DOHH2 (cell line): ENCODE measurements at regions not wholly inside any gene's neighbourhood (a gene's known extent, or its start where the extent isn't known, plus 50 kb on each side); places are given as distances from the start of the nearest gene placed in this dataset.

Experiments used
- H3F3A ChIP-seq: fragments of 200-600 bp; sonication (generic), shearing (Covaris generic); 2 replicates; pipeline ENCODE4 v1.6.0; 2016; ENCODE audit warnings: antibody characterized with exemption, mild to moderate bottlenecking; ENCODE audit not compliant: control insufficient read depth, insufficient read depth
- H3K27ac ChIP-seq: fragments of 200-600 bp; sonication (generic); 2 replicates; pipeline ENCODE4 v1.5.1; 2014; ENCODE audit warnings: low read depth, mild to moderate bottlenecking, low read length, moderate library complexity
- H3K27me3 ChIP-seq: fragments of 200-600 bp; sonication (generic); 2 replicates; pipeline ENCODE4 v1.6.1; 2014; ENCODE audit warnings: mild to moderate bottlenecking, low read length, mixed read lengths; ENCODE audit not compliant: control insufficient read depth
- H3K36me3 ChIP-seq: fragments of 200-600 bp; sonication (generic); 2 replicates; pipeline ENCODE4 v1.6.1; 2014; ENCODE audit warnings: mild to moderate bottlenecking, low read length, moderate library complexity, mixed read lengths; ENCODE audit not compliant: control insufficient read depth
- H3K4me1 ChIP-seq: fragments of 200-600 bp; sonication (generic); 2 replicates; pipeline ENCODE4 v1.6.1; 2014; ENCODE audit warnings: mild to moderate bottlenecking, low read length, mixed read lengths; ENCODE audit not compliant: control insufficient read depth
- H3K4me2 ChIP-seq: fragments of 200-600 bp; sonication (generic); 2 replicates; pipeline ENCODE4 v1.6.0; 2014; ENCODE audit warnings: mild to moderate bottlenecking, low read length, moderate library complexity
- H3K4me3 ChIP-seq: fragments of 200-600 bp; sonication (generic); 2 replicates; pipeline ENCODE4 v1.5.1; 2014; ENCODE audit warnings: mild to moderate bottlenecking, low read length, mixed read lengths
- H3K79me2 ChIP-seq: fragments of 200-600 bp; sonication (generic); 2 replicates; pipeline ENCODE4 v1.6.1; 2014; ENCODE audit warnings: mild to moderate bottlenecking, low read length, mixed read lengths; ENCODE audit not compliant: control insufficient read depth
- H3K9me2 ChIP-seq: fragments of 200-600 bp; sonication (generic); replicated peaks from 2 replicates; pipeline ENCODE4 v1.6.1; 2014; ENCODE audit warnings: mild to moderate bottlenecking, low read length, mixed read lengths; ENCODE audit not compliant: control insufficient read depth
- H3K9me3 ChIP-seq: fragments of 200-600 bp; sonication (generic); 2 replicates; pipeline ENCODE4 v1.6.1; 2014; ENCODE audit warnings: antibody characterized with exemption, low read length, mixed read lengths; ENCODE audit not compliant: control insufficient read depth, insufficient read depth
- H4K20me1 ChIP-seq: fragments of 200-600 bp; sonication (generic); 2 replicates; pipeline ENCODE4 v1.6.0; 2014; ENCODE audit warnings: low read depth, mild to moderate bottlenecking, antibody characterized with exemption, low read length, moderate library complexity; ENCODE audit not compliant: control insufficient read depth, insufficient read depth
- EZH2phosphoT487 ChIP-seq: fragments of 200-600 bp; sonication (generic); IDR thresholded peaks from 2 replicates; pipeline ENCODE4 v1.6.1; 2017; ENCODE audit warnings: borderline replicate concordance, mild to moderate bottlenecking, antibody characterized with exemption, low read length, moderate library complexity, mixed read lengths
- TF ChIP-seq, protein P1 (sequence below): fragments of 200-600 bp; sonication (generic); IDR thresholded peaks from one replicate; pipeline ENCODE4 v1.5.1; 2014; ENCODE audit warnings: antibody characterized with exemption, mild to moderate bottlenecking, low read depth, low read length; ENCODE audit not compliant: poor library complexity, severe bottlenecking

DNA sequence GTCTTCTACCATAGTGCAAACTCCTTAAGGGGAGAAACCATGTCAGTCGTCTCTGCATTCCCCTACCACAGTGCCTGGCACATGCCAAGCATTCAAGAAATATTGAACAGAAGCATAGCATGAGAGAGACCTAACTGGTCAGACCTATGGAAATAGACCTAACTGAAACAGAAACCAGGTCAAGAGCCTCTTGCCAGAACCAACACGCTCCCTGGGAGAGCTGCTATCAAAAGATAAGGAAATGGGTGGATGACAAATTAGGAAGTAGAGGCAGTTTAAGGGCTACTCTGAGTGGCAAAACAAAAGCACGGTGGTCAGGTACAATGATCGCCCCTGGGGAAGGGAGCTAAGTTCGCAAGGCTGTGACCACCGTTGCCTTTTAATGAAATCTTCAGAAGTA, 66.0 kb upstream of the SMIM15 start:
- H3K27me3 ChIP-seq = no peaks in the 10 kb centered on the region
- no peaks in the 10 kb centered on the region for H3F3A ChIP-seq
- H3K4me2 ChIP-seq = no peak overlapping the region
- H3K4me3 ChIP-seq = no peak overlapping the region
- no peaks in the 10 kb centered on the region for H3K9me2 ChIP-seq
- no peaks in the 10 kb centered on the region for H4K20me1 ChIP-seq
- H3K79me2 ChIP-seq = no peaks in the 10 kb centered on the region
- no peak for TF ChIP-seq EZH2phosphoT487
- TF ChIP-seq, protein P1, sequence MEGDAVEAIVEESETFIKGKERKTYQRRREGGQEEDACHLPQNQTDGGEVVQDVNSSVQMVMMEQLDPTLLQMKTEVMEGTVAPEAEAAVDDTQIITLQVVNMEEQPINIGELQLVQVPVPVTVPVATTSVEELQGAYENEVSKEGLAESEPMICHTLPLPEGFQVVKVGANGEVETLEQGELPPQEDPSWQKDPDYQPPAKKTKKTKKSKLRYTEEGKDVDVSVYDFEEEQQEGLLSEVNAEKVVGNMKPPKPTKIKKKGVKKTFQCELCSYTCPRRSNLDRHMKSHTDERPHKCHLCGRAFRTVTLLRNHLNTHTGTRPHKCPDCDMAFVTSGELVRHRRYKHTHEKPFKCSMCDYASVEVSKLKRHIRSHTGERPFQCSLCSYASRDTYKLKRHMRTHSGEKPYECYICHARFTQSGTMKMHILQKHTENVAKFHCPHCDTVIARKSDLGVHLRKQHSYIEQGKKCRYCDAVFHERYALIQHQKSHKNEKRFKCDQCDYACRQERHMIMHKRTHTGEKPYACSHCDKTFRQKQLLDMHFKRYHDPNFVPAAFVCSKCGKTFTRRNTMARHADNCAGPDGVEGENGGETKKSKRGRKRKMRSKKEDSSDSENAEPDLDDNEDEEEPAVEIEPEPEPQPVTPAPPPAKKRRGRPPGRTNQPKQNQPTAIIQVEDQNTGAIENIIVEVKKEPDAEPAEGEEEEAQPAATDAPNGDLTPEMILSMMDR = no peak
- H3K9me3 ChIP-seq = no peaks in the 10 kb centered on the region
- no peaks in the 10 kb centered on the region for H3K4me1 ChIP-seq
- no peak overlapping the region for H3K27ac ChIP-seq
- no peaks in the 10 kb centered on the region for H3K36me3 ChIP-seq

DNA sequence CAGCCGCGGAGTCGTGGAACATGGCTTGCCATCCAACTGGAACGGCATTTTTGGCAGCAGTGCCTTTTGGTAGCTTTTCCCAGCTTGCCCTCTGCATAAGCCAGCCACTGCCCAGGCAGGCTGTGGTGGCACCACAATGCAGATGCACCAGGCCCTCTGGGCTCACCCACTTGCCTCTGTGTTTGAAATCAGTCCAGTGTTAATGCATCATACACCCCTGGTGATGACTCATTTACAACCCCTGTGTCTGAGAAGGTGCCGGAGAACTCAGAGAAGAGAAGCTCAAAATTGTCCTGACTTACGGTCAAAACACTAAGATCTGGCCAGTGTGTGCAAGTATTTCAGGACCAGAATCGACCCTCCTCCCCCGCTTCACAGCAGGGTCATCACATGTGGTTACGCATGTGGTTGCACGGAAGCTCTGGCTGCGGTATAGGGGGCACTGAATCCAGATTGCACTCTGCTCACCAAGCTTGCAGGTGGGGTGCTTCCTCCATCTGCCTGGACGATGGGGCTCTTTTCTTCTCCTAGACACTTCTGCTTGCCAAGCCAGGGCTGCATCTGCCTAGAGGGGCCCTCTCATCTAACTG, 66.5 kb upstream of the SMIM15 start:
- no peaks in the 10 kb centered on the region for H3K27me3 ChIP-seq
- H3K27ac ChIP-seq = no peak overlapping the region
- H3K9me3 ChIP-seq = no peaks in the 10 kb centered on the region
- H3K4me3 ChIP-seq = no peak overlapping the region
- no peaks in the 10 kb centered on the region for H3K79me2 ChIP-seq
- TF ChIP-seq, protein P1 = no peak
- TF ChIP-seq EZH2phosphoT487 = no peak
- no peaks in the 10 kb centered on the region for H4K20me1 ChIP-seq
- H3K36me3 ChIP-seq = no peaks in the 10 kb centered on the region
- H3F3A ChIP-seq = no peaks in the 10 kb centered on the region
- no peak overlapping the region for H3K4me2 ChIP-seq
- no peaks in the 10 kb centered on the region for H3K9me2 ChIP-seq
- H3K4me1 ChIP-seq = no peaks in the 10 kb centered on the region

DNA sequence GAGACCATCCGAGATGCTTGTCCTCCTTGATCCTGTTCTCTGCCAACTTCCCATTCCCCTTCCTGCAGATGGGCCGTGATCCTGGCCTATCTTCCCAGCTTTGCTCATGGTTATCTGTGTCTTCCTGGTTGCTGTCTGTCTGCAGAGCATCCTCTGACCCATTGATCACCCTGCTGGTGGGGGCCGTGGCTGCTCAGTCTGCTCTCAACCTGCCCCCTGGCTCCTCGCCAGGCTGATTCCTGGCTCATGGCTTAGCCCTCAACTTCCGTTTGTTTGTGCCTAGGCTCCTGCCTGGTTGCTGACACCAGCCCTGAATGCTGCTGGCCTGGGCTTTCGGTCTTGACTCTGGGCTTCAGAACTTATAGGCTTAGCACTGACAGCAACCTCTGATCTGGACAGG, 67.1 kb upstream of the SMIM15 start:
- H3K36me3 ChIP-seq = no peaks in the 10 kb centered on the region
- H4K20me1 ChIP-seq = no peaks in the 10 kb centered on the region
- no peaks in the 10 kb centered on the region for H3K27me3 ChIP-seq
- no peaks in the 10 kb centered on the region for H3K9me3 ChIP-seq
- TF ChIP-seq, protein P1 = no peak
- TF ChIP-seq EZH2phosphoT487 = no peak
- H3K4me1 ChIP-seq = no peaks in the 10 kb centered on the region
- H3K27ac ChIP-seq = no peak overlapping the region
- no peak overlapping the region for H3K4me3 ChIP-seq
- no peaks in the 10 kb centered on the region for H3K79me2 ChIP-seq
- no peaks in the 10 kb centered on the region for H3K9me2 ChIP-seq
- no peak overlapping the region for H3K4me2 ChIP-seq
- no peaks in the 10 kb centered on the region for H3F3A ChIP-seq
